Activated T-cell treated with anti-CD3 and anti-CD28 coated beads, Interleukin-2, amount 50 U/mL, for 24 hours (primary cell): ENCODE measurements at regions not wholly inside any gene's neighbourhood (a gene's known extent, or its start where the extent isn't known, plus 50 kb on each side); places are given as distances from the start of the nearest gene placed in this dataset.
"Not testable (repeated sequence)": the region's sequence is repeated elsewhere in the genome, so short reads cannot be mapped to it uniquely, and the experiment has no call there.

Source experiments
- DNase-seq: peaks from one replicate; pipeline ENCODE4 v3.0.0-alpha.2; 2020
- H3K27ac Mint-ChIP-seq: 2 replicates; pipeline ENCODE4 v1.8.0; 2020; ENCODE audit warnings: mild to moderate bottlenecking, mixed read lengths
- H3K27me3 Mint-ChIP-seq: 2 replicates; pipeline ENCODE4 v1.8.0; 2020; ENCODE audit warnings: mixed read lengths
- H3K36me3 Mint-ChIP-seq: 2 replicates; pipeline ENCODE4 v1.8.0; 2020; ENCODE audit warnings: low read depth, mixed read lengths
- H3K4me1 Mint-ChIP-seq: 2 replicates; pipeline ENCODE4 v1.8.0; 2020; ENCODE audit warnings: low read depth, mixed read lengths
- H3K4me3 Mint-ChIP-seq: 2 replicates; pipeline ENCODE4 v1.8.0; 2020; ENCODE audit warnings: mild to moderate bottlenecking, moderate library complexity, mixed read lengths
- H3K9me3 Mint-ChIP-seq: 2 replicates; pipeline ENCODE4 v1.8.0; 2020; ENCODE audit warnings: mixed read lengths

DNA sequence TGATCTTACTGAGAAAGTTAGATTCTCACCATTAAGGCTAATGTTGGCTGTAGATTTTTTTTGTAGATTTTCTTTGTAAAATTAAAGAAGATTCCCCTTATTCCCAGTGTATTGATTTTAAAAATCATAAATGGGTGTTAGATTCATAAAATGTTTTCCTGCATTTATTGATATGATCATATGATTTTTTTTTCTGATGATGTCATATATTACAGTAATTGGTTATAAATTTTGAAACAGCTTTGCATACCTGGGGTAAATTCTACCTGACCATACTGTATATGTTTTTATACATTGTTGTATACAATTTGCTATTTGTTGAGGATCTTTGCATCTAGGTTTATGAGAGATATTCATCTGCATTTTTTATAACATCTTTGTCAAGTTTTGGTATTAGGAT lies 880.3 kb upstream of the GRIA3 start:
- H3K4me3 Mint-ChIP-seq: no peak overlapping the region
- H3K27me3 Mint-ChIP-seq: no peaks in the 10 kb centered on the region
- no peak for DNase-seq
- H3K36me3 Mint-ChIP-seq: no peaks in the 10 kb centered on the region
- no peaks in the 10 kb centered on the region for H3K4me1 Mint-ChIP-seq
- no peaks in the 10 kb centered on the region for H3K9me3 Mint-ChIP-seq
- H3K27ac Mint-ChIP-seq: no peak overlapping the region

GRCh38 chrX:122344816-122345215 lies 839.3 kb upstream of the GRIA3 start:
- Mint-ChIP-seq H3K36me3 (no peaks in the 10 kb centered on the region), H3K4me3 (no peak overlapping the region), H3K27ac (no peak overlapping the region), H3K9me3 (peaks cover 3% of the 10 kb centered on the region), H3K27me3 (peaks cover 4% of the 10 kb centered on the region), H3K4me1 (no peaks in the 10 kb centered on the region)
- no peak for DNase-seq

GRCh38 chrX:122363112-122363795 lies 820.8 kb upstream of the GRIA3 start:
- Mint-ChIP-seq H3K36me3 (no peaks in the 10 kb centered on the region), H3K27ac (no peak overlapping the region), H3K27me3 (peaks cover 3% of the 10 kb centered on the region), H3K4me1 (no peaks in the 10 kb centered on the region), H3K4me3 (no peak overlapping the region), H3K9me3 (no peaks in the 10 kb centered on the region)
- DNase-seq: no peak

GRCh38 chrX:122375533-122375932 lies 808.5 kb upstream of the GRIA3 start:
- H3K36me3 Mint-ChIP-seq, H3K9me3 Mint-ChIP-seq, DNase-seq, H3K4me1 Mint-ChIP-seq, H3K27ac Mint-ChIP-seq, H3K4me3 Mint-ChIP-seq, H3K27me3 Mint-ChIP-seq: not testable (repeated sequence)

GRCh38 chrX:122389005-122389404 lies 795.1 kb upstream of the GRIA3 start:
- no peaks in the 10 kb centered on the region for H3K36me3 Mint-ChIP-seq
- no peaks in the 10 kb centered on the region for H3K9me3 Mint-ChIP-seq
- no peak overlapping the region for H3K27ac Mint-ChIP-seq
- H3K4me1 Mint-ChIP-seq: no peaks in the 10 kb centered on the region
- no peak for DNase-seq
- H3K27me3 Mint-ChIP-seq: no peaks in the 10 kb centered on the region
- no peak overlapping the region for H3K4me3 Mint-ChIP-seq

DNA sequence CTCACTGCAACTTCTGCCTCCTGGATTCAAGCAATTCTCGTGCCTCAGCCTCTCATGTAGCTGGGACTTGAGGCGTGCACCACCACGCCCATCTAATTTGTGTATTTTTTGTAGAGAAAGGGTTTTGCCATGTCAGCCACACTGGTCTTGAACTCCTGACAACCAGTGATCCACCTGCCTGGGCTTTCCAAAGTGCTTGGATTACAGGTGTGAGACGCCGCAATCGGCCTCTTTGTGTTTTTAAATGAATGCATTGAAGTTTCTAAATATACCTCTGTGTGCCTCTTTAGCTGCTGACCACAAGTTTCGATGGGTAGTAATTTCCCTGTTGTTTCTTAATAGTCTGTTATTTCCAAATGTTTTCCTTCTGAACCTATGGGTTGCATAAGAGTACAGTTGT lies 765.3 kb upstream of the GRIA3 start:
- H3K27me3 Mint-ChIP-seq: no peaks in the 10 kb centered on the region
- H3K4me1 Mint-ChIP-seq: no peaks in the 10 kb centered on the region
- DNase-seq: no peak
- H3K36me3 Mint-ChIP-seq: no peaks in the 10 kb centered on the region
- H3K9me3 Mint-ChIP-seq: no peaks in the 10 kb centered on the region
- H3K4me3 Mint-ChIP-seq: no peak overlapping the region
- no peak overlapping the region for H3K27ac Mint-ChIP-seq

DNA sequence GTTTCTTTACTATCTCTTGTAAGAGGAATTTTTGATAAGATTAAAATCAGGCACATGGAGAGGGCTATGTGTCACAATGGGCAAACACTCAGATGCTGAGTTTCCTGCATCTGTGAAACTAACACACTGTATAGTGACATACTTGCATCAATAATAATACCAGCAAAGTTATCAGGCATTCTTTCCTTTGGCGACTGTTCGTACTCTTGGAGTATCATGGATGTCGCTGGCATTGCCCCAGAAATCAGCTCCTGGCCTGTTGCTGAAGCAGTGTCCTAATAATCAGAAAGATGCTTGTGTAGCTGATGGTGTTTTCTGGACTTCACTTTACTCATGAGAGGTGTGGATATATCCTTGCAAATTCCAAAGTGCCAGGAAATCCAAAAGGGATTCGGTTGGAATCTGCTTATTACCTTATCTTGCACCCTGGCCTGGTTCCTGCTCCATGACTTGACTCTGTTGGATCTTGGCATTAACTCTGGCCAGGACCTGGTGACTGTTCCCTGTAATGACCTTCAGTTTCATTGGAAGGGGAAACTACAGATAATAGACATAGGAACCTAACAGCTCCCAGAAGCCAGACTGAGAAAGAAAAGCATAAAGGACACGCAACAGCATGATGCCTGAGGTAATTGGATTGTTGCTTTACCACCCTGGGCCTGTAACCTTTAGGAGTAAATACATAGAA lies 762.5 kb upstream of the GRIA3 start:
- no peak overlapping the region for H3K4me3 Mint-ChIP-seq
- no peak overlapping the region for H3K27ac Mint-ChIP-seq
- H3K36me3 Mint-ChIP-seq: no peaks in the 10 kb centered on the region
- no peaks in the 10 kb centered on the region for H3K4me1 Mint-ChIP-seq
- no peaks in the 10 kb centered on the region for H3K27me3 Mint-ChIP-seq
- no peaks in the 10 kb centered on the region for H3K9me3 Mint-ChIP-seq
- DNase-seq: no peak

DNA sequence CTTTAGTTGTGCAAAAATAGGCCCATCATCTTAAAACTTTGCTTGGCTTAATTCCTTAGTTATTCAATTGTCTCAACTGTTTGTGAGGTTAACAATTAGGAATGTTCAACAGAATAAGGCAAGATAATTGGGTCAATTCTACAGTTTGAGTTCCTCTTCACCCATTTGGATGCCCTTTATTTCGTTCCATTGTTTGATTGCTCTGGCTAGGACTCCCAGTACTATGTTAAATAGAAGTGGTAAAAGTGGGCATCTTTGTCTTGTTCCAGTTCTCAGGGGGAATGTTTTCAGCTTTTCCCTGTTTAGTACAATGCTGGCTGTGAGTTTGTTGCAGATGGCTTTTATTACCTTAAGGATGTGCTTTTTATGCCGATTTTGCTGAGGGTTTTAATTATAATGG lies 761.5 kb upstream of the GRIA3 start:
- no peak overlapping the region for H3K4me3 Mint-ChIP-seq
- no peaks in the 10 kb centered on the region for H3K36me3 Mint-ChIP-seq
- no peak for DNase-seq
- H3K9me3 Mint-ChIP-seq: no peaks in the 10 kb centered on the region
- H3K27me3 Mint-ChIP-seq: no peaks in the 10 kb centered on the region
- H3K27ac Mint-ChIP-seq: no peak overlapping the region
- no peaks in the 10 kb centered on the region for H3K4me1 Mint-ChIP-seq

DNA sequence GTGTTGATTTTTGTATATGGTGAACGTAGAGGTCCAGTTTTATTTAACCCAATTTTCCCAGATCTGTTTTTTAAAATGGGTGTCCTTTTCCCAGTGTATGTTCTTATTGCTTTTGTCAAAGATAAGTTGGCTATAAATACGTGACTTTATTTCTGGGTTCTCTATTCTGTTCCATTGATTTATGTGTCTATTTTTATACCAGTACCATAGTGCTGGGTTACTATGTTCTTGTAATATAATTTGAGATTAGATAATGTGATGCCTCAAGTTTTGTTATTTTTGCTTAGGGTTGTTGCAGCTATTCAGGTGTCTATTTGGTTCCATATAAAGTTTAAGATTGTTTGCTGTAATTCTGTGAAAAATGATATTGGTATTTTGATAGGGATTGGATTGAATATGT lies 749.1 kb upstream of the GRIA3 start:
- H3K4me1 Mint-ChIP-seq: no peaks in the 10 kb centered on the region
- no peak overlapping the region for H3K4me3 Mint-ChIP-seq
- H3K27ac Mint-ChIP-seq: no peak overlapping the region
- H3K9me3 Mint-ChIP-seq: peaks cover 3% of the 10 kb centered on the region
- H3K27me3 Mint-ChIP-seq: no peaks in the 10 kb centered on the region
- no peaks in the 10 kb centered on the region for H3K36me3 Mint-ChIP-seq
- no peak for DNase-seq

- no peak for DNase-seq
- peaks cover under 1% of the 10 kb centered on the region for H3K27me3 Mint-ChIP-seq
- H3K4me1 Mint-ChIP-seq: no peaks in the 10 kb centered on the region
- no peak overlapping the region for H3K27ac Mint-ChIP-seq
- H3K4me3 Mint-ChIP-seq: no peak overlapping the region
- H3K9me3 Mint-ChIP-seq: peaks cover 3% of the 10 kb centered on the region
- H3K36me3 Mint-ChIP-seq: no peaks in the 10 kb centered on the region
Observed at GRCh38 chrX:122439831-122440230, 744.2 kb upstream of the GRIA3 start.

DNA sequence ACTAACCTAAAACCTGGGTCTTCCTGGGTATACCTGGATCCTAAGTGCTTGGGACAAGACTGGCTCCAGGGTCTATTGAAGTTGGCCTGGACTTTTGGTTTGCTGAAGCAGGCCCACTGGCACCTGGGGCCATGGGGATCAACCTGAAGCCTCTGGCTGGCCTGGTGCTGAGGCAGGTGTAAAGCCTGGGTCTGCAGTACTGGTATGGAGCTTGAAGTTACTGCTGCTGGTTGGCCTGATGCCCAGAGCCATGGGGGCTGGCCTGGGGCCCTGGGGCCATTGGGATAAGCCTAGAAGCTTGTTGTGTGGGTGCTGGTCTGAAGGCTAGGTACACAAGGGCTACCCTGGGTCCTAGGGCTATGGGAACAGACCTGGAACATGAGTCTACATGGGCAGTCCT lies 743.2 kb upstream of the GRIA3 start:
- Mint-ChIP-seq H3K4me1 (no peaks in the 10 kb centered on the region), H3K4me3 (no peak overlapping the region), H3K27ac (no peak overlapping the region), H3K9me3 (peaks cover 3% of the 10 kb centered on the region), H3K36me3 (no peaks in the 10 kb centered on the region), H3K27me3 (peaks cover 5% of the 10 kb centered on the region)
- no peak for DNase-seq

DNA sequence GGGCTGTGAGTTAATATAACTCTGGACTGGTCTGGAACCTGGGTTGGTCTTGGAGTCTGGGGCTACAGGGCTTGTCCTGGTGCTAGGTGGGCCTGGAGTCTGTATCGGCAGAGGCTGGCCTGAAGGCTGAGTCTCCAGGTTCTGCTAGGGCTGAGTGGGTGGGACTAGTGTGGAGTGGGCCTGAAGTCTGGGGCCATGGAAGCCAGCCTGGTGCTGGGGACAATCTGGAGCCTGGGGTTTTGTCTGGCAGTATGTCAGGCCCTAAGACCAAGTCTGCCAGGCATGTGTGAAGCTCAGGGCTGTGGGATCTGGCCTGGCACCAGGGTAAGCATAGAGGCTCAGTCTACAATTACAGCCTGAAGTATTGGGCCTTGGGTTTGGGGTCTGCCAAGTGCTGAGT lies 742.6 kb upstream of the GRIA3 start:
- no peaks in the 10 kb centered on the region for H3K4me1 Mint-ChIP-seq
- no peak overlapping the region for H3K4me3 Mint-ChIP-seq
- H3K36me3 Mint-ChIP-seq: no peaks in the 10 kb centered on the region
- peaks cover 9% of the 10 kb centered on the region for H3K27me3 Mint-ChIP-seq
- peaks cover 3% of the 10 kb centered on the region for H3K9me3 Mint-ChIP-seq
- no peak overlapping the region for H3K27ac Mint-ChIP-seq
- no peak for DNase-seq

GRCh38 chrX:122445466-122445865 lies 738.6 kb upstream of the GRIA3 start:
- Mint-ChIP-seq H3K36me3 (no peaks in the 10 kb centered on the region), H3K27me3 (peaks cover 13% of the 10 kb centered on the region), H3K4me1 (no peaks in the 10 kb centered on the region), H3K27ac (no peak overlapping the region), H3K4me3 (no peak overlapping the region), H3K9me3 (peaks cover 4% of the 10 kb centered on the region)
- DNase-seq: no peak

DNA sequence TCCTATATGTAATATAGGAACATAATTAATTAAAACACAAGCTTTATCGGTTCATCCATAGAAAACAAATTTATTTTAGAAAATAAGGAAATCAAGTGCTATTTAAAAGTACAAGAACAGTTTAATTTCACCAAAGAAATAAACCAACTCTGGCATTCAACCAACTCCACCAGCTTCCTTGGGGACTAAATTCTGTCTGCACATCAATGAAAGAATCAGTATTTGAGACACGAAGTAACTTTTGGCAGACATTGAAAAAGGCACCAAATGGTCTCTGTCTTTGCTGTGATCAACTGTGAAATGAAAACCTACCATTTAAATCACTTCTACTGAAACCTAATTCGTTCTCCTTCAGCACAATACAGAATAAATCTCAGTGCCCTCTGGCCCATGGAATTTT lies 719.7 kb upstream of the GRIA3 start:
- no peaks in the 10 kb centered on the region for H3K9me3 Mint-ChIP-seq
- DNase-seq: no peak
- H3K27ac Mint-ChIP-seq: no peak overlapping the region
- no peaks in the 10 kb centered on the region for H3K36me3 Mint-ChIP-seq
- no peak overlapping the region for H3K4me3 Mint-ChIP-seq
- no peaks in the 10 kb centered on the region for H3K27me3 Mint-ChIP-seq
- no peaks in the 10 kb centered on the region for H3K4me1 Mint-ChIP-seq

- H3K36me3 Mint-ChIP-seq: no peaks in the 10 kb centered on the region
- peaks cover 2% of the 10 kb centered on the region for H3K9me3 Mint-ChIP-seq
- no peaks in the 10 kb centered on the region for H3K27me3 Mint-ChIP-seq
- no peaks in the 10 kb centered on the region for H3K4me1 Mint-ChIP-seq
- no peak for DNase-seq
- H3K4me3 Mint-ChIP-seq: no peak overlapping the region
- no peak overlapping the region for H3K27ac Mint-ChIP-seq
Observed at GRCh38 chrX:122475306-122475705, 708.8 kb upstream of the GRIA3 start.
